ENCODE measurements at regions not wholly inside any gene's neighbourhood (a gene's known extent, or its start where the extent isn't known, plus 50 kb on each side); places are given as distances from the start of the nearest gene placed in this dataset.
"Not testable (repeated sequence)": the region's sequence is repeated elsewhere in the genome, so short reads cannot be mapped to it uniquely, and the experiment has no call there.

- DNase-seq, result no peak
These were observed 81.1 kb downstream of the ARL6IP4 start for GRCh38 chr12:123061441-123062205.

GRCh38 chr12:123059500-123059899 is 79.0 kb downstream of the ARL6IP4 start:
- DNase-seq, result no peak

GRCh38 chr12:123058980-123059379 is 78.5 kb downstream of the ARL6IP4 start:
- DNase-seq, result no peak

- no peak for DNase-seq
These were observed 78.0 kb downstream of the ARL6IP4 start for GRCh38 chr12:123058481-123058880.

GRCh38 chr12:123057513-123058265 is 77.2 kb downstream of the ARL6IP4 start:
- DNase-seq, result no peak

GRCh38 chr12:123056709-123057108 is 76.2 kb downstream of the ARL6IP4 start:
- DNase-seq, result no peak

GRCh38 chr12:123056053-123056452 is 75.6 kb downstream of the ARL6IP4 start:
- DNase-seq, result no peak

GRCh38 chr12:123055281-123055766 is 74.8 kb downstream of the ARL6IP4 start:
- DNase-seq, result no peak

- no peak for DNase-seq
These were observed 73.9 kb downstream of the ARL6IP4 start for GRCh38 chr12:123054371-123054770.

GRCh38 chr12:123051556-123051955 is 71.1 kb downstream of the ARL6IP4 start:
- DNase-seq, result no peak

GRCh38 chr12:123050913-123051312 is 70.4 kb downstream of the ARL6IP4 start:
- no peak for DNase-seq

- no peak for DNase-seq
These were observed 69.9 kb downstream of the ARL6IP4 start for GRCh38 chr12:123050331-123050831.

- no peak for DNase-seq
These were observed 69.1 kb downstream of the ARL6IP4 start for GRCh38 chr12:123049398-123050240.

GRCh38 chr12:123047892-123048291 is 67.4 kb downstream of the ARL6IP4 start:
- DNase-seq, result not testable (repeated sequence)

- DNase-seq, result no peak
These were observed 66.8 kb downstream of the ARL6IP4 start for GRCh38 chr12:123047289-123047688.

- no peak for DNase-seq
These were observed 66.0 kb downstream of the ARL6IP4 start for GRCh38 chr12:123046431-123046830.

GRCh38 chr12:123045678-123046077 is 65.2 kb downstream of the ARL6IP4 start:
- DNase-seq, result no peak

- DNase-seq, result no peak
These were observed 63.9 kb downstream of the ARL6IP4 start for GRCh38 chr12:123044351-123044750.

GRCh38 chr12:123043536-123044001 is 63.1 kb downstream of the ARL6IP4 start:
- DNase-seq, result peak; percentile 41 to 47

GRCh38 chr12:123042833-123043232 is 62.4 kb downstream of the ARL6IP4 start:
- DNase-seq, result no peak

GRCh38 chr12:123041811-123042655 is 61.6 kb downstream of the ARL6IP4 start:
- DNase-seq, result no peak

GRCh38 chr12:123041042-123041531 is 60.6 kb downstream of the ARL6IP4 start:
- no peak for DNase-seq

All from hippocampal formation (tissue), 2 donors.